ENCODE measurements at regions not wholly inside any gene's neighbourhood (a gene's known extent, or its start where the extent isn't known, plus 50 kb on each side); places are given as distances from the start of the nearest gene placed in this dataset.

GRCh38 chr17:69761011-69761410 is 314.0 kb upstream of the KCNJ16 start:
- TF ChIP-seq EZH2phosphoT487 (IDR thresholded peaks at IDR 0.05; ENCODE audit: insufficient read depth, low read depth) (no peak), EZH2 (IDR thresholded peaks at IDR 0.05; ENCODE audit: insufficient read depth, poor library complexity, severe bottlenecking) (no peak)

All from GM23248 (cell line).